Activated CD8-positive, alpha-beta T cell treated with anti-CD3 and anti-CD28 coated beads for 36 hours (primary cell): ENCODE measurements at regions not wholly inside any gene's neighbourhood (a gene's known extent, or its start where the extent isn't known, plus 50 kb on each side); places are given as distances from the start of the nearest gene placed in this dataset.

Experiments used
- ATAC-seq: fragments of 200-7000 bp; cut with Tn5 transposase; one replicate; pipeline ENCODE4 v1.10.0; 2021; ENCODE audit warnings: mild to moderate bottlenecking, moderate library complexity
- CTCF ChIA-PET: fragments of 350-600 bp; sonication (Branson Sonifier 250); formaldehyde crosslinking; loops from one replicate; lab custom pipeline; 2021; ENCODE audit warnings: antibody characterized with exemption; lab: Charles Lee
- POLR2A ChIA-PET: fragments of 350-600 bp; sonication (Branson Sonifier 250); formaldehyde crosslinking; loops from one replicate; lab custom pipeline; 2021; ENCODE audit warnings: antibody characterized with exemption; lab: Charles Lee
- DNase-seq: peaks from one replicate; pipeline ENCODE4 v3.0.0-alpha.2; 2020
- H3K27ac Mint-ChIP-seq: one replicate; pipeline ENCODE4 v1.8.0; 2021; ENCODE audit warnings: mild to moderate bottlenecking, mixed read lengths
- H3K27me3 Mint-ChIP-seq: one replicate; pipeline ENCODE4 v1.8.0; 2021; ENCODE audit warnings: mixed read lengths
- H3K36me3 Mint-ChIP-seq: one replicate; pipeline ENCODE4 v1.8.0; 2021; ENCODE audit warnings: low read depth, mixed read lengths
- H3K4me1 Mint-ChIP-seq: one replicate; pipeline ENCODE4 v1.8.0; 2021; ENCODE audit warnings: low read depth, mixed read lengths
- H3K4me3 Mint-ChIP-seq: one replicate; pipeline ENCODE4 v1.8.0; 2021; ENCODE audit warnings: mild to moderate bottlenecking, moderate library complexity, mixed read lengths
- H3K9me3 Mint-ChIP-seq: one replicate; pipeline ENCODE4 v1.8.0; 2021; ENCODE audit warnings: mixed read lengths
- intact Hi-C: fragments of 100-400 bp; cut with micrococcal nuclease; formaldehyde crosslinking; loops from one replicate; pipeline ENCODE4 v1.10.0; 2022
- TF ChIP-seq, protein P1 (sequence below): fragments of 200-600 bp; IDR thresholded peaks from one replicate; pipeline ENCODE4 v1.8.0; 2022; ENCODE audit warnings: antibody characterized with exemption, mild to moderate bottlenecking

DNA sequence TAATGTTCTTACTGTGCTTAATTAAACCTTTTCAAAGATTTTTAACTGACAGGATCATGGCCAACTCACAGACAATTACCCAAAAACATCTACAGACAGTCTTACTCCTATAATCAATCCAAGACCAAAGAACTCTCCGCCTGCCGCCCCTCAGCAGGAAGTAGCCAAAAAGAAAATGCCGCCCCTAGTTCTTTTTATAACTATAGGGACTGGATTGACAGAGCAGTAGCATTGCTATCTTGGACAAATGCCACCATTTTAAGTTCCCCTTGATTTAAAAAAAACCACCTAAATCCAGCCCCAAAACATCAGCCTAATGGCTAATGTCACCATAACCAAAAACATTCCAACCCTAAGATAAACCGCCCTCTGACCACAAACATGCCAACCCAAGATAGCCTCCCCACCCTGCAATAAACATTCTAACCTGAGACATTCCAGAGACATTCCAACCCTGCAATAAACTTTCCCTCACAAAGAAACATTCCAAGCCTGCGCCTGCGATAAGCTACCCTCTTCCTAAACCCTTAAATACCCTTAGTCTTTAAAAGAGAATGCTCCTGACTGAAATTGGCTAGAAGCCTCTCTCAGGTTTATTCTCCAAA is 77.0 kb downstream of the COQ2 start:
- POLR2A ChIA-PET: interaction anchor here (0.6 to 1.3 kb wide), 3 partner anchors 10 to 70 kb away, joined by 3 read pairs; no protein-coding TSS in a partner anchor
- intact Hi-C loops: no loop called here
- Mint-ChIP-seq H3K36me3 (no peaks in the 10 kb centered on the region), H3K4me3 (no peak overlapping the region), H3K9me3 (no peaks in the 10 kb centered on the region), H3K27ac (no peak overlapping the region), H3K4me1 (peaks cover 28% of the 10 kb centered on the region), H3K27me3 (no peaks in the 10 kb centered on the region)
- no peak for DNase-seq
- TF ChIP-seq, protein P1, sequence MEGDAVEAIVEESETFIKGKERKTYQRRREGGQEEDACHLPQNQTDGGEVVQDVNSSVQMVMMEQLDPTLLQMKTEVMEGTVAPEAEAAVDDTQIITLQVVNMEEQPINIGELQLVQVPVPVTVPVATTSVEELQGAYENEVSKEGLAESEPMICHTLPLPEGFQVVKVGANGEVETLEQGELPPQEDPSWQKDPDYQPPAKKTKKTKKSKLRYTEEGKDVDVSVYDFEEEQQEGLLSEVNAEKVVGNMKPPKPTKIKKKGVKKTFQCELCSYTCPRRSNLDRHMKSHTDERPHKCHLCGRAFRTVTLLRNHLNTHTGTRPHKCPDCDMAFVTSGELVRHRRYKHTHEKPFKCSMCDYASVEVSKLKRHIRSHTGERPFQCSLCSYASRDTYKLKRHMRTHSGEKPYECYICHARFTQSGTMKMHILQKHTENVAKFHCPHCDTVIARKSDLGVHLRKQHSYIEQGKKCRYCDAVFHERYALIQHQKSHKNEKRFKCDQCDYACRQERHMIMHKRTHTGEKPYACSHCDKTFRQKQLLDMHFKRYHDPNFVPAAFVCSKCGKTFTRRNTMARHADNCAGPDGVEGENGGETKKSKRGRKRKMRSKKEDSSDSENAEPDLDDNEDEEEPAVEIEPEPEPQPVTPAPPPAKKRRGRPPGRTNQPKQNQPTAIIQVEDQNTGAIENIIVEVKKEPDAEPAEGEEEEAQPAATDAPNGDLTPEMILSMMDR: no peak
- CTCF ChIA-PET: no interaction called here
- ATAC-seq: no peak

DNA sequence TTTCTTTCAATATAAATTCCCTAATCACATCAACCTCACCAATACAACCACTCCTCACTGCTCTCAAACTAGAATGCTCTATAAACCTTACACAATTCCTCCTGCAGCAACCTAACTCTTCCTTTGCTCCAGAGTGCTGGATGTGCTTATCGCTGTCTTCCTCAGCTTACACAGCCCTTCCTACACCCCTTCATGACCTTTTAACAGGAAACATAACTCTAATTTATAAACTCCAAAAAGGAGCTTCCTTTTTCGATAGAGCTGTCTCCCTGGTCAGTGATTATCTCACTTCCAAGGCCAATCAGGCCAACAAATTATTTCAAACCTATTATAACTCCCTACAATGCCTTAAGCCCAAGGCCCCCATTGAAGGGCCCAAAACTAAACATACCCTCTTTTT is 78.8 kb downstream of the COQ2 start:
- intact Hi-C loops: no loop called here
- no peaks in the 10 kb centered on the region for H3K27me3 Mint-ChIP-seq
- H3K4me1 Mint-ChIP-seq: peaks cover 12% of the 10 kb centered on the region
- CTCF ChIA-PET: interaction anchor here (0.9 kb wide), 1 partner anchor 55 kb away, joined by 4 read pairs; no protein-coding TSS in a partner anchor
- H3K9me3 Mint-ChIP-seq: no peaks in the 10 kb centered on the region
- no peak overlapping the region for H3K4me3 Mint-ChIP-seq
- POLR2A ChIA-PET: no interaction called here
- no peaks in the 10 kb centered on the region for H3K36me3 Mint-ChIP-seq
- no peak overlapping the region for H3K27ac Mint-ChIP-seq
- DNase-seq (no peak), ATAC-seq (no peak)
- TF ChIP-seq, protein P1: no peak

DNA sequence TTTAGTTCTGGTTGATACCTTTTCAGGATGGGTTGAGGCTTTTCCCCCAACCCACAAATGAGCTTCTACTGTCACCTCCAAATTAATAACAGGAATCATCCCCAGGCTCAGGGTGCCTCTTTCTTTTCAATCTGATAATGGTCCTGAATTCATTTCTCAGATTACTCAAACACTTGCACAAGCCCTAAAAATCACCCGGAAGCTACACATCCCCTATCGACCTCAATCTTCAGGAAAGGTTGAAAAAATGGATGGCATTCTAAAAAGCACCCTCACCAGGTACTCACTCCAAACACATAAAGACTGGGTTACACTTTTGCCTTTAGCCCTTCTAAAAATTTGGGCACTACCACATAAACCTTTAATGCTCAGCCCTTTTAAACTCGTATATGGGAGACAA is 79.9 kb downstream of the COQ2 start:
- intact Hi-C loops: no loop called here
- Mint-ChIP-seq H3K27me3 (no peaks in the 10 kb centered on the region), H3K4me1 (peaks cover 7% of the 10 kb centered on the region), H3K27ac (no peak overlapping the region), H3K36me3 (no peaks in the 10 kb centered on the region), H3K9me3 (no peaks in the 10 kb centered on the region), H3K4me3 (no peak overlapping the region)
- TF ChIP-seq, protein P1: no peak
- DNase-seq: no peak
- ATAC-seq: no peak
- ChIA-PET CTCF (no interaction called here), POLR2A (no interaction called here)

DNA sequence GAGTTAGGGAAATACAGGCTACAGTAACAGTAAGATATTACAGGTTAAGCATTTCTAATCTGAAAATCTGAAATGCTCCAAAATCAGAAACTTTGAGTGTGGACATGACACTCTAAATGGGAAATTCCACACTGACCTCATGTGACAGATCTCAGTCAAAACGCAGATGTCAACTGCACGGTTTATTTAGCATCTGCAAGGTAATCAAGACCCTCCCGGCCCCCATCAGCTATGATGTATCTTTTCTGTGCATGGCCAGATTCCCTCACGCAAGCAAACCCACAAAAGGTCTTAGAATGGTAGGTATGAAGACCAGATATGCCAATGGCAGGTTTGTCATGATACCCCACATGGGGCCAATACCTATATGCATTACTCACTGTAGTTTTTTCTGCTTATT is 82.8 kb downstream of the COQ2 start:
- no peaks in the 10 kb centered on the region for H3K36me3 Mint-ChIP-seq
- H3K27me3 Mint-ChIP-seq: no peaks in the 10 kb centered on the region
- ChIA-PET CTCF (no interaction called here), POLR2A (no interaction called here)
- H3K27ac Mint-ChIP-seq: no peak overlapping the region
- H3K9me3 Mint-ChIP-seq: no peaks in the 10 kb centered on the region
- intact Hi-C loops: no loop called here
- peaks cover 4% of the 10 kb centered on the region for H3K4me1 Mint-ChIP-seq
- no peak overlapping the region for H3K4me3 Mint-ChIP-seq
- DNase-seq (no peak), ATAC-seq (no peak)
- TF ChIP-seq, protein P1: no peak

DNA sequence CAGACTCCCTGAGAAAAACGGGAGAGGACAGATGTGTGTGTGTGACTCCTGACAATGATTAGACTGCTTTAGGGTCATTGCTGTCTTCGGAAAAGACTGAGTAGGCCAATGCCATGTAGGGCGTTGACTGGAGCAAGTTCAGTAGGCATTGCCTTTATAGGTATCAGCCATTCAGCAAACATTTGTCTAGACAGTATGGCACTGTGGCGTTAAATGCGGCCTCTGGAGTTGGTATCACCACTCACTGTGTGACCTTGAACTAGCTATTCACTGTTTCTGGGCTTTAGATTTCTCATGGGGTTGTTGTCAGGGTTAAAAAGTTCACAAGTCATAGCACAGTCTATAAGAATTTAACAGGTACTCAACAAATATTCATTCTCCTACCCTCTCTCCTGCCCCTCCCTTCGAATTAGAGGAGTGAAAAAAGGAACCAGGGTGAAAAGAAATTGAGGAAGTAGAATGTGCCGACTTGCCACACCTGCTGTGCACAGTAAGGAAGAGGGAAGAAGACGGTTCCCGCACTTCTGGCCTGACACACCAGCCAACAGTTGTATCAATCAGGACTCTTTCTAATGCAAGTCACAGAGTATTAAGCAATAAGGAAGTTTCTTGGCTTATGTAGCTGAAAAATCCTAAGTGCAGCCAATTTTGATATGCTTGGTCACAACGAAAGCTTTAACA is 83.2 kb upstream of the PLAC8 start:
- ChIA-PET POLR2A (interaction anchor here (0.8 kb wide), 1 partner anchor 84 kb away, joined by 3 read pairs; no protein-coding TSS in a partner anchor), CTCF (interaction anchor here (0.8 to 2.1 kb wide), 3 partner anchors 54 to 63 kb away, joined by 4 to 5 read pairs (median 4); no protein-coding TSS in a partner anchor)
- H3K36me3 Mint-ChIP-seq: no peaks in the 10 kb centered on the region
- H3K27me3 Mint-ChIP-seq: no peaks in the 10 kb centered on the region
- H3K9me3 Mint-ChIP-seq: no peaks in the 10 kb centered on the region
- H3K4me1 Mint-ChIP-seq: peaks cover 7% of the 10 kb centered on the region
- H3K4me3 Mint-ChIP-seq: no peak overlapping the region
- no peak overlapping the region for H3K27ac Mint-ChIP-seq
- TF ChIP-seq, protein P1: no peak
- intact Hi-C loops: no loop called here
- ATAC-seq (no peak), DNase-seq (no peak)
